ENCODE measurements at regions not wholly inside any gene's neighbourhood (a gene's known extent, or its start where the extent isn't known, plus 50 kb on each side); places are given as distances from the start of the nearest gene placed in this dataset.
"Not testable (repeated sequence)": the region's sequence is repeated elsewhere in the genome, so short reads cannot be mapped to it uniquely, and the experiment has no call there.

GRCh38 chrY:16454799-16455198 lies 1425.2 kb downstream of the CDY2B start:
- Histone ChIP-seq H3K4me3 (no peak overlapping the region), H3K9me3 (no peaks in the 10 kb centered on the region), H3K4me1 (no peaks in the 10 kb centered on the region), H3K36me3 (no peaks in the 10 kb centered on the region), H3K27me3 (no peaks in the 10 kb centered on the region), H3K27ac (no peak overlapping the region)
- 45 to 65% methylated on average over 2 of the region's 2 CpGs for WGBS, 2 donors
- no peak for TF ChIP-seq CTCF (IDR thresholded peaks at IDR 0.05)
- ATAC-seq (no peak), DNase-seq (no peak)
- intact Hi-C loops (cut with DNase I): no loop called here

DNA sequence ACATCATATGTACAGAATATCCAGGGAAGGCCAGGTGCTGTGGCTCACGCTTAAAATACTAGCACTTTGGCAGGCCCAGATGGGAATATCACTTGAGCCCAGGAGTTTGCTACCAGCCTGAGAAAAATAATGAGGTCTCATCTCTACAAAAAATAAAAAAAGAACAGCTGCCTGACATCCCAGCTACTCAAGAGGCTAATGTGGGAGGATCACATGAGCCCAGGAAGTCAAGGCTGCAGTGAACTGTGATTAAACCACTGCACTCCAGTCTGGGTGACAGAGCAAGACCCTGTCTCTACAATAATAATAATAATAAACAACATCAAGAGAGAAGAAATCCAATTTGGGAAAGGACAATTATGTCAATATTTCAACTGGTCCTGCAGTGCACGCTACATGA lies 1433.9 kb downstream of the CDY2B start:
- H3K36me3 ChIP-seq: no peaks in the 10 kb centered on the region
- H3K4me3 ChIP-seq: no peak overlapping the region
- no peak overlapping the region for H3K27ac ChIP-seq
- DNase-seq (no peak), ATAC-seq (no peak)
- no peak for TF ChIP-seq CTCF (IDR thresholded peaks at IDR 0.05)
- H3K9me3 ChIP-seq: no peaks in the 10 kb centered on the region
- 67 to 87% methylated on average over 2 of the region's 2 CpGs for WGBS, 2 donors
- no peaks in the 10 kb centered on the region for H3K4me1 ChIP-seq
- H3K27me3 ChIP-seq: no peaks in the 10 kb centered on the region
- intact Hi-C loops (cut with DNase I): no loop called here

DNA sequence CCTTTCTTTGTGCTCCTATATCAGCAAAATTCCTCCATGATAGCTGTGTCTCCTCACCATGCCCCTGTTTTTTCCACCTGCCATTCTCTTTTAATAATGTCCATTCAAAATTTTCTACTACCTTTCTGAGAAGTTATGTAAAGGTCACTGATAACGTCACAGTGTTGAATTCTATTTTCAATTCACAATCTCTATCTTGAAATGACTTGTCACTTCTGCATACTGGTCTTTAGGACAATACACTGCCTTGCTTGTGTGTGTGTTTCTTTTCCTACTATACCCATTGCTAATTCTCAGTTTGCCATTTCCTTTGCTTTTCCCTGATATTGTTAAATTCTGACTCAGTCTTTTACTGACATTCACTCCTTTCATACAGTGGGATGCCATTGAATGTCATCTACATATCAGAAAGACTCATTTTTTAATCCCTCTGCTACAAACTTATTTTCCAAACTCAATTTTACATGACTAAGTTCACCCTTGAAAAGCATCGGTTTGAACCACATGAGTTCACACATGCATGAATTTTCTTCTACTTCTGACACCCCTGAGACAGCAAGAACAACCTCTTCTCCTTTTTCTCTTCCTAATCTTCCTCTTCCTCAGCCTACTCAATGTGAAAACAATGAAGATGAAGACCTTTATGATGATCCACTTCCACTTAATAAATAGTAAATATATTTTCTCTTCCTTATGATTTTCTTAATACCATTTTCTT lies 1470.7 kb downstream of the CDY2B start:
- not testable (repeated sequence) for H3K4me1 ChIP-seq

DNA sequence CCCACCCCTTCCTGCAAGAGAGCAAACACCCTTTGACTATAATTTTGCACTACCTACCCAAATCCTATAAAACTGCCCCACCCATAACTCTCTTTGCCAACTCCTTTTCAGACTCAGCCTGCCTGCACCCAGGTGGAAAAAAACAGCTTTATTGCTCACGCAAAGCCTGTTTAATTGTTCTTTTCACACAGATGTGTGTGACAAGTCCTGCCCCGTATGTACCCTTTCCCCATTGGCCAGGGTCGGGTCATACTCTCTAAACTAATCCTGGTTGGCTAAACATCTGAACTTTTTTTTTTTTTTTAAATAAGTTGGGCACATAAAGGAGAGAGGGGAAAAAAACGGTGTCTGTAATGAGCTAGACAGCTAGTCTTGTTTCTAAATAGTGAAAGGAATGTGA lies 1500.6 kb downstream of the CDY2B start:
- H3K9me3 ChIP-seq; H3K4me1 ChIP-seq; ATAC-seq; H3K27me3 ChIP-seq; H3K27ac ChIP-seq; intact Hi-C loops (cut with DNase I); H3K4me3 ChIP-seq; H3K36me3 ChIP-seq; DNase-seq: not testable (repeated sequence)
- 59 to 69% methylated on average over 3 of the region's 4 CpGs for WGBS, 2 donors

More for the DNA sequence above, 1470.7 kb downstream of the CDY2B start:
- ATAC-seq; H3K4me3 ChIP-seq; intact Hi-C loops (cut with DNase I); H3K27ac ChIP-seq; H3K9me3 ChIP-seq; H3K36me3 ChIP-seq; H3K27me3 ChIP-seq; DNase-seq: not testable (repeated sequence)
- no CpG with 5 or more reads among the region's 2 CpGs for WGBS, 2 donors

DNA sequence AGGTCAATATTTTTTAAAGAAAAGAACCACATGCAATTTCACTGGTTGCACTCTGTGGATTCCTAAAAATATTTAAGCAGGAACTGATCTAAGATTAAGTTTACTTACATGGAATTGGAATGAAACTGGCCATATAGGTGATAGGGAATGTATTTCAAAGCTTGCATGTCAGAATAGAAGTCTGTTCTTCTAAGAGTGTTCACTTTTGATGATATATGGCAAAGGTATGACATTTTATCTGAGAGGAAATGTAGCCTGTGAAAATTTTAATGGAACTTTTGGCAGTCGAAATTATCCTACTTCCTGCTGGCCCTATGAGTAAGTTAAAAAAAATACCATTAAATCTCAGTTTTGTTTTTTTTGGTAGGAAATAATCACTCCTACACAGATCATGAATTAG lies 1538.4 kb downstream of the CDY2B start:
- H3K27ac ChIP-seq; ATAC-seq; H3K27me3 ChIP-seq; intact Hi-C loops (cut with DNase I); H3K36me3 ChIP-seq; H3K4me1 ChIP-seq; H3K9me3 ChIP-seq; H3K4me3 ChIP-seq; DNase-seq: not testable (repeated sequence)
- no CpG with 5 or more reads among the region's 1 CpG for WGBS, 2 donors

DNA sequence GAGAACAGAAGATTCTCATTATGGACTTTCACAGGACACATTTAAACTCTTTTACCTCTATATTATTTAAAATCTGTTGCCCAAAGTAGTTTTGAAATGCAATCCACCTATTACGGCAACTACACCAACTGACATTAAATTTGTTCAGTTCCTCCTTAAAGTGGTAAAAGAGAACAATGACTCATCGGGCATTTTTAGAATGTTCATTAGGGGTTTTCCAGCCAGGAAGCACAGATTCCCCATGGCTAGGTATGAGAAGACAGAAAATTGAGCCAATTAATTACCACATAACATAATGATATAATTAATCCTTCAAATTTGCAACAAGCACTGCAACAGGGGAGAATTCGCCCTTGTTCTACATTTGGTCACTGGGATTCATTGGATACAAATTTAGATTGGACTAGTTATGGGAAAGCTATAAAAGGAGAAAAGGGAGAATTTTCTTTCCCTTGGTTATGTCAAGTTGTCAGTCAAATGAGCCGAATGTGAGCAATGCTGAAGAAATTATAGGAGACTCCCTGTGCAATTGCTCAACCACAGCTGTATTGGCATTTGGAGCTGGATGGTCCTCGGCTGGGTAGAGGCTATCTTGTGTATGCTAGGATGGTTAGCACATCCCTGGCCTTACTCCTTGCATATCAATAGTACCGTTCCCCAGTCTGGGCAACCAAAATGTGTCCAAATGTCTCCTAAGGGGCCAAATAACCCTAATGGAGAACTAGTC lies 1549.8 kb downstream of the CDY2B start:
- WGBS, 2 donors: no CpG with 5 or more reads among the region's 6 CpGs
- intact Hi-C loops (cut with DNase I); H3K4me3 ChIP-seq: not testable (repeated sequence)

GRCh38 chrY:16329135-16329820 lies 1550.7 kb downstream of the CDY2B start:
- H3K9me3 ChIP-seq; H3K27me3 ChIP-seq; H3K27ac ChIP-seq; DNase-seq; intact Hi-C loops (cut with DNase I); H3K4me3 ChIP-seq; ATAC-seq; H3K4me1 ChIP-seq; H3K36me3 ChIP-seq: not testable (repeated sequence)
- WGBS, 2 donors: no CpG with 5 or more reads among the region's 8 CpGs

More for the DNA sequence above, 1549.8 kb downstream of the CDY2B start:
- not testable (repeated sequence) for H3K27me3 ChIP-seq, H3K27ac ChIP-seq, ATAC-seq, H3K4me1 ChIP-seq, DNase-seq, H3K9me3 ChIP-seq, H3K36me3 ChIP-seq
